Spleen (tissue), 11 donors: ENCODE measurements at regions not wholly inside any gene's neighbourhood (a gene's known extent, or its start where the extent isn't known, plus 50 kb on each side); places are given as distances from the start of the nearest gene placed in this dataset.
"Not testable (repeated sequence)": the region's sequence is repeated elsewhere in the genome, so short reads cannot be mapped to it uniquely, and the experiment has no call there.

Source experiments
- DNase-seq: peaks from one replicate; pipeline ENCODE4 v3.0.0-alpha.2; 2020
- H3K27ac ChIP-seq, 8 donors: fragments of 200-600 bp; sonication (generic) in 7 of 8; 1 replicate in 4 of 8; 2 replicates in 4 of 8; pipeline versions ENCODE4 v1.5.0 to v1.8.0; 2016 to 2021; ENCODE audit warnings: inconsistent platforms in 4 of 8, mild to moderate bottlenecking in 4 of 8, moderate library complexity in 1 of 8
- H3K27me3 ChIP-seq, 7 donors: fragments of 200-600 bp; sonication (generic) in 6 of 7; replicated peaks in 1 of 7; 1 replicate in 4 of 7; 2 replicates in 3 of 7; pipeline versions ENCODE4 v1.5.0 to v1.8.0; 2016 to 2021; ENCODE audit warnings: inconsistent platforms in 3 of 7, mild to moderate bottlenecking in 1 of 7
- H3K36me3 ChIP-seq, 6 donors: fragments of 200-600 bp; sonication (generic) in 5 of 6; 1 replicate in 4 of 6; 2 replicates in 2 of 6; pipeline versions ENCODE4 v1.5.0 to v1.8.0; 2016 to 2021; ENCODE audit warnings: inconsistent platforms in 2 of 6
- H3K4me1 ChIP-seq, 6 donors: fragments of 200-600 bp; sonication (generic) in 5 of 6; 1 replicate in 3 of 6; 2 replicates in 3 of 6; pipeline versions ENCODE4 v1.5.0 to v1.8.0; 2016 to 2021; ENCODE audit warnings: inconsistent platforms in 3 of 6
- H3K4me3 ChIP-seq, 8 donors: fragments of 200-600 bp; sonication (generic) in 7 of 8; 1 replicate in 4 of 8; 2 replicates in 4 of 8; pipeline versions ENCODE4 v1.5.0 to v1.8.0; 2016 to 2021; ENCODE audit warnings: inconsistent platforms in 4 of 8, mild to moderate bottlenecking in 4 of 8, moderate library complexity in 2 of 8
- H3K9me3 ChIP-seq, 8 donors: fragments of 200-600 bp; sonication (generic) in 7 of 8; 1 replicate in 4 of 8; 2 replicates in 4 of 8; pipeline versions ENCODE4 v1.5.0 to v1.8.0; 2016 to 2021; ENCODE audit warnings: inconsistent platforms in 4 of 8
- POLR2A ChIP-seq, 3 donors: fragments of 450-650 bp; IDR thresholded peaks; one replicate each; pipeline ENCODE4 v1.5.1; 2017; ENCODE audit warnings: antibody characterized with exemption in 3 of 3, mild to moderate bottlenecking in 1 of 3
- POLR2AphosphoS5 ChIP-seq, 3 donors: sonication (generic); formaldehyde crosslinking; IDR thresholded peaks; one replicate each; pipeline ENCODE4 v1.5.1; 2017; ENCODE audit warnings: antibody characterized with exemption in 3 of 3
- WGBS, 5 donors: extraction: QIAGEN DNeasy Blood & Tissue Kit in 3 of 5; methylation state at CpG; one replicate each; pipeline versions ENCODE4 v1.1.5 to v1.1.7; 2013 to 2018; 5-methylcytosine and 5-hydroxymethylcytosine counted together
- intact Hi-C: fragments of 100-400 bp; cut with DNase I; formaldehyde crosslinking; loops from one replicate; pipeline ENCODE4 v1.15.0; 2023; ENCODE audit warnings: low total_unique reads
- TF ChIP-seq, protein P1 (sequence below), 11 experiments: fragments of 200-600 bp in 7 of 11; fragments of 450-650 bp in 4 of 11; sonication (generic) in 4 of 11; IDR thresholded peaks in 8 of 11; conservative IDR thresholded peaks in 3 of 11; 1 replicate in 7 of 11; 2 replicates in 4 of 11; pipeline versions ENCODE4 v1.4.0 to v1.8.0; 2016 to 2021; ENCODE audit warnings: antibody characterized with exemption in 11 of 11, inconsistent platforms in 4 of 11, mild to moderate bottlenecking in 1 of 11
- donor health status: healthy with polysubstance abuse.
- donor health status: DM: no; HTN: no; CAD: no; lungs with moderate emphysema.
- donor health status: DM: no; HTN: no; CAD: no.
- donor health status: Bipolar disorder and iron deficiency.
- donor health status: healthy.
- donor health status: DM: no; HTN: no; CAD: no.
- donor health status: DM: yes; HTN: yes; CAD: no.

DNA sequence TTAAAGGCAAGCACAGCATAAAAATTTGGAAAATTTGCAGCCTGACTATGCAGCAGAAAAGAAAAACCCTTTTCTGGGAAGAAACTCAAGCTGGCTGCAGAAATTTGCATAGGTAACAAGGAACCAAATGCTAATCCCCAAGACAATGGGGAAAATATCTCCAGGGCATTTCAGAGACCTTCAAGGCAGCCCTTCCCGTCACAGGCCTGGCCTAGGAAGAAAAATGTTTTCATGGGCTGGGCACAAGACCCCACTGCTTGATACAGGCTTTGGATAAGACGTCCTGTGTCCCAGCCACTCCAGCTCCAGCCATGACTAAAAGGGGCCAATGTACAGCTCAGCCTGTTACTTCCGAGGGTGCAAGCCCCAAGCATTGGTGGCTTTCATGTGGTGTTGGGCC, 717.6 kb downstream of the TDRD15 start:
- Histone ChIP-seq H3K4me1 (no peaks in the 10 kb centered on the region), H3K27ac (no peak overlapping the region), H3K4me3 (no peak overlapping the region), H3K36me3 (no peaks in the 10 kb centered on the region), H3K9me3 (peaks cover 0 to 6% (median 0%) of the 10 kb centered on the region in 8 donors), H3K27me3 (no peaks in the 10 kb centered on the region)
- no peak for DNase-seq
- intact Hi-C loops, result no loop called here
- 52 to 82% (median 71%) methylated on average over 3 of the region's 3 CpGs for WGBS, 5 donors
- no peak for TF ChIP-seq POLR2A (IDR thresholded peaks at IDR 0.05)
- TF ChIP-seq POLR2AphosphoS5 (IDR thresholded peaks at IDR 0.05), result no peak
- TF ChIP-seq, protein P1, sequence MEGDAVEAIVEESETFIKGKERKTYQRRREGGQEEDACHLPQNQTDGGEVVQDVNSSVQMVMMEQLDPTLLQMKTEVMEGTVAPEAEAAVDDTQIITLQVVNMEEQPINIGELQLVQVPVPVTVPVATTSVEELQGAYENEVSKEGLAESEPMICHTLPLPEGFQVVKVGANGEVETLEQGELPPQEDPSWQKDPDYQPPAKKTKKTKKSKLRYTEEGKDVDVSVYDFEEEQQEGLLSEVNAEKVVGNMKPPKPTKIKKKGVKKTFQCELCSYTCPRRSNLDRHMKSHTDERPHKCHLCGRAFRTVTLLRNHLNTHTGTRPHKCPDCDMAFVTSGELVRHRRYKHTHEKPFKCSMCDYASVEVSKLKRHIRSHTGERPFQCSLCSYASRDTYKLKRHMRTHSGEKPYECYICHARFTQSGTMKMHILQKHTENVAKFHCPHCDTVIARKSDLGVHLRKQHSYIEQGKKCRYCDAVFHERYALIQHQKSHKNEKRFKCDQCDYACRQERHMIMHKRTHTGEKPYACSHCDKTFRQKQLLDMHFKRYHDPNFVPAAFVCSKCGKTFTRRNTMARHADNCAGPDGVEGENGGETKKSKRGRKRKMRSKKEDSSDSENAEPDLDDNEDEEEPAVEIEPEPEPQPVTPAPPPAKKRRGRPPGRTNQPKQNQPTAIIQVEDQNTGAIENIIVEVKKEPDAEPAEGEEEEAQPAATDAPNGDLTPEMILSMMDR (IDR thresholded peaks at IDR 0.05 in 8 of 11, conservative IDR thresholded peaks at IDR 0.05 in 3 of 11), result no peak

DNA sequence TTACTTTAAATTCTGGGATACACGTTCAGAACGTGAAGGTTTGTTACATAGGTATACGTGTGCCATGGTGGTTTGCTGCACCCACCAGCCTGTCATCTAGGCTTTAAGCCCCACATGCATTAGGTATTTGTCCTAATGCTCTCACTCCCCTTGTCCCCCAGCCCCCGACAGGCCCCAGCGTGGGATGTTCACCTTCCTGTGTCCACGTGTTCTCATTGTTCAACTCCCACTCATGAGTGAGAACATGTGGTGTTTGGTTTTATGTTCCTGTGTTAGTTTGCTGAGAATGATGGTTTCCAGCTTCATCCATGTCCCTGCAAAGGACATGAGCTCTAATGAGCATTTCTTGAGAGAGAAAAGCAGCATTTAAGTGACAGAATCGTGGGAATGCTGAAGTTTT, 726.6 kb downstream of the TDRD15 start:
- H3K4me1 ChIP-seq, H3K36me3 ChIP-seq, H3K9me3 ChIP-seq, H3K4me3 ChIP-seq, H3K27me3 ChIP-seq, intact Hi-C loops, DNase-seq, H3K27ac ChIP-seq: not testable (repeated sequence)
- 74 to 81% (median 75%) methylated on average over 7 of the region's 7 CpGs for WGBS, 5 donors

DNA sequence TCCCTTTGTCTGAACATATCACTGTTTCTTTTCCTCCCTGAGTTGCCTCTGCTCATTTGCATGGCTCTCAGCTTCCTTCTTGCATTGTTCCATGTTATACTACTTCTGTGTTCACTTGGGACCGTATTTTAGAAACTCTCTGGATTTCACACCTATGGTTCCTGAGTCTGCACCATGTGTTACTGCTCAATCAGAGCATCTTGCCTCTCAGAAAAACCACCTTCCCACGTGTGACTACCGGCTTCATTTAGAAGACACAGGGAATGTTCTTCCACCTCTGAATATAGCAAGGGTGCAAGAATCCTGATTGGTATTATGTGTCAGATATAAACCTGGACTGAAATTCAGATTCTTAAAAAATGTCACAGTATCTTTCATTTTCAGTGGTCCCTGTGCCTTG, 731.2 kb downstream of the TDRD15 start:
- no peak overlapping the region for H3K4me3 ChIP-seq
- H3K9me3 ChIP-seq, result peaks cover 0 to 15% (median 5%) of the 10 kb centered on the region in 8 donors
- no peak overlapping the region for H3K27ac ChIP-seq
- no peaks in the 10 kb centered on the region for H3K27me3 ChIP-seq
- no peaks in the 10 kb centered on the region for H3K36me3 ChIP-seq
- TF ChIP-seq POLR2AphosphoS5 (IDR thresholded peaks at IDR 0.05), result no peak
- no peak for TF ChIP-seq POLR2A (IDR thresholded peaks at IDR 0.05)
- TF ChIP-seq, protein P1 (IDR thresholded peaks at IDR 0.05 in 8 of 11, conservative IDR thresholded peaks at IDR 0.05 in 3 of 11), result no peak
- intact Hi-C loops, result no loop called here
- H3K4me1 ChIP-seq, result no peaks in the 10 kb centered on the region
- no peak for DNase-seq
- WGBS, 5 donors, result 72 to 87% (median 78%) methylated on average over 3 of the region's 3 CpGs

DNA sequence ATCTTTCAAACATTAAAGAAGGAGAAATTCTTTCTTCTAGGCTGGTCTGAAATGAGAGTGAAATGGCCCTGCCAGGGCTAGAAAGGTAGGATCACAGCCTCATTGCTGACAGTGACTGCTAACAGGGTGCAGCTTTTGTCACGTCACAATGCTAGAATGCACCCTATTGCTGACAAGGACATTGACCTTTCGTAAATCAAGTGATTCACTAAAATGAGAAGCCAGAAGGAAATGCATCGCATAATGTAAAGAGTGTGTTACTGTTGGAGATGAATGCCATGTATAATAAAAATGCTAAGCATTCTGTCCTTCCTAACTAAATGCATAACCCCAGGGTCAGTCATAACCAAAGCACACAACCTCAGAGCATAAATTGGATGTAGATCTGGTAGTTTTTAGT, 732.9 kb downstream of the TDRD15 start:
- Histone ChIP-seq H3K27me3 (no peaks in the 10 kb centered on the region), H3K27ac (no peak overlapping the region), H3K36me3 (no peaks in the 10 kb centered on the region), H3K4me1 (no peaks in the 10 kb centered on the region), H3K4me3 (no peak overlapping the region), H3K9me3 (peaks cover 0 to 19% (median 5%) of the 10 kb centered on the region in 8 donors)
- no peak for DNase-seq
- TF ChIP-seq POLR2AphosphoS5 (IDR thresholded peaks at IDR 0.05), result no peak
- TF ChIP-seq, protein P1 (IDR thresholded peaks at IDR 0.05 in 8 of 11, conservative IDR thresholded peaks at IDR 0.05 in 3 of 11), result no peak
- no peak for TF ChIP-seq POLR2A (IDR thresholded peaks at IDR 0.05)
- intact Hi-C loops, result no loop called here
- WGBS, 5 donors, result 67 to 98% (median 84%) methylated on average over 3 of the region's 3 CpGs

DNA sequence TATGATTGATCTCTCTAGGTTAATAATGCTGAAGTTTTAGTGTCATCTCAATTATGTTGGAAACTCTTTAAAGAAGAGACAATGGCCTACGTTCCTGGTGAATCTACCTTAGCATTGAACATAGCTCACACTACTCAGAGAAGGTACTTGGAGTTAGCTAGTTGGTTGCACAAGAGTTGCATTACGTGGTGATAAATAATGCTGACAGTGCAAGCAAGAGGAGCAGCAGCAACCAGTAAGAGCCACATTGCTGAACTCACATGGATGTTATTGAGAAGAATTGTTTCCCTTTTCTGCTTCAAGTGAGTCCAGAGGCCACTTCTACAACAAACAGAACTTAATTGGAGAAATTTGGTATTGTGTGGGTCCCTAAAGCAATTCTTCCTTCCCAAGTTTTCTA, 737.1 kb downstream of the TDRD15 start:
- H3K4me3 ChIP-seq, result no peak overlapping the region
- no peak for TF ChIP-seq POLR2AphosphoS5 (IDR thresholded peaks at IDR 0.05)
- TF ChIP-seq, protein P1 (IDR thresholded peaks at IDR 0.05 in 8 of 11, conservative IDR thresholded peaks at IDR 0.05 in 3 of 11), result no peak
- TF ChIP-seq POLR2A (IDR thresholded peaks at IDR 0.05), result no peak
- H3K27ac ChIP-seq, result no peak overlapping the region
- H3K9me3 ChIP-seq, result peaks cover 0 to 19% (median 5%) of the 10 kb centered on the region in 8 donors
- no peaks in the 10 kb centered on the region for H3K36me3 ChIP-seq
- DNase-seq, result no peak
- intact Hi-C loops, result no loop called here
- H3K4me1 ChIP-seq, result no peaks in the 10 kb centered on the region
- H3K27me3 ChIP-seq, result no peaks in the 10 kb centered on the region
- 63 to 83% (median 72%) methylated on average over 2 of the region's 2 CpGs for WGBS, 5 donors
